Activated CD4-positive, alpha-beta memory T cell treated with anti-CD3 and anti-CD28 coated beads for 36 hours (primary cell): ENCODE measurements at regions not wholly inside any gene's neighbourhood (a gene's known extent, or its start where the extent isn't known, plus 50 kb on each side); places are given as distances from the start of the nearest gene placed in this dataset.

ENCODE experiments used
- CTCF ChIA-PET: fragments of 350-600 bp; sonication (Branson Sonifier 250); formaldehyde crosslinking; loops from one replicate; lab custom pipeline; 2021; ENCODE audit warnings: antibody characterized with exemption, inconsistent platforms; lab: Charles Lee
- POLR2A ChIA-PET: fragments of 350-600 bp; sonication (Branson Sonifier 250); formaldehyde crosslinking; loops from one replicate; lab custom pipeline; 2021; ENCODE audit warnings: antibody characterized with exemption; lab: Charles Lee
- DNase-seq: peaks from one replicate; pipeline ENCODE4 v3.0.0-alpha.2; 2020
- H3K27ac Mint-ChIP-seq: one replicate; pipeline ENCODE4 v1.8.0; 2021; ENCODE audit warnings: mixed read lengths
- H3K27me3 Mint-ChIP-seq: one replicate; pipeline ENCODE4 v1.8.0; 2021; ENCODE audit warnings: mixed read lengths
- H3K36me3 Mint-ChIP-seq: one replicate; pipeline ENCODE4 v1.8.0; 2021; ENCODE audit warnings: mixed read lengths
- H3K4me1 Mint-ChIP-seq: one replicate; pipeline ENCODE4 v1.8.0; 2021; ENCODE audit warnings: low read depth, mixed read lengths
- H3K4me3 Mint-ChIP-seq: one replicate; pipeline ENCODE4 v1.8.0; 2021; ENCODE audit warnings: mild to moderate bottlenecking, mixed read lengths
- H3K9me3 Mint-ChIP-seq: one replicate; pipeline ENCODE4 v1.8.0; 2021; ENCODE audit warnings: mixed read lengths
- intact Hi-C: fragments of 100-400 bp; cut with micrococcal nuclease; formaldehyde crosslinking; loops from one replicate; pipeline ENCODE4 v1.15.1; 2023

- Mint-ChIP-seq H3K27ac (no peak overlapping the region), H3K4me3 (no peak overlapping the region), H3K36me3 (no peaks in the 10 kb centered on the region), H3K4me1 (no peaks in the 10 kb centered on the region), H3K9me3 (no peaks in the 10 kb centered on the region), H3K27me3 (peaks cover 8% of the 10 kb centered on the region)
- intact Hi-C loops, result no loop called here
- ChIA-PET POLR2A (no interaction called here), CTCF (no interaction called here)
- DNase-seq, result no peak
Measured at GRCh38 chr9:99305124-99305523, 83.0 kb downstream of the SEC61B start.

GRCh38 chr9:99305820-99306811, 84.0 kb downstream of the SEC61B start:
- Mint-ChIP-seq H3K27me3 (peaks cover 8% of the 10 kb centered on the region), H3K36me3 (no peaks in the 10 kb centered on the region), H3K9me3 (no peaks in the 10 kb centered on the region), H3K4me3 (no peak overlapping the region), H3K27ac (no peak overlapping the region), H3K4me1 (no peaks in the 10 kb centered on the region)
- CTCF ChIA-PET, result interaction anchor here (1.0 kb wide), 1 partner anchor 40 kb away, joined by 3 read pairs; no protein-coding TSS in a partner anchor
- POLR2A ChIA-PET, result no interaction called here
- intact Hi-C loops, result no loop called here
- DNase-seq, result no peak

- Mint-ChIP-seq H3K27me3 (peaks cover 8% of the 10 kb centered on the region), H3K4me3 (no peak overlapping the region), H3K27ac (no peak overlapping the region), H3K4me1 (no peaks in the 10 kb centered on the region), H3K36me3 (no peaks in the 10 kb centered on the region), H3K9me3 (no peaks in the 10 kb centered on the region)
- intact Hi-C loops, result no loop called here
- ChIA-PET CTCF (no interaction called here), POLR2A (no interaction called here)
- DNase-seq, result no peak
Measured at GRCh38 chr9:99307851-99308250, 85.8 kb downstream of the SEC61B start.

- no peak overlapping the region for H3K4me3 Mint-ChIP-seq
- H3K36me3 Mint-ChIP-seq, result no peaks in the 10 kb centered on the region
- H3K4me1 Mint-ChIP-seq, result no peaks in the 10 kb centered on the region
- DNase-seq, result no peak
- no peak overlapping the region for H3K27ac Mint-ChIP-seq
- ChIA-PET CTCF (no interaction called here), POLR2A (no interaction called here)
- H3K9me3 Mint-ChIP-seq, result no peaks in the 10 kb centered on the region
- peaks cover 7% of the 10 kb centered on the region for H3K27me3 Mint-ChIP-seq
- intact Hi-C loops, result no loop called here
Measured at GRCh38 chr9:99309141-99309939, 87.3 kb downstream of the SEC61B start.

- Mint-ChIP-seq H3K4me1 (no peaks in the 10 kb centered on the region), H3K27me3 (peaks cover 9% of the 10 kb centered on the region), H3K36me3 (no peaks in the 10 kb centered on the region), H3K9me3 (no peaks in the 10 kb centered on the region), H3K4me3 (no peak overlapping the region), H3K27ac (no peak overlapping the region)
- intact Hi-C loops, result no loop called here
- ChIA-PET CTCF (no interaction called here), POLR2A (no interaction called here)
- no peak for DNase-seq
Measured at GRCh38 chr9:99312736-99313135, 90.7 kb downstream of the SEC61B start.

GRCh38 chr9:99319048-99319447, 97.0 kb downstream of the SEC61B start:
- peaks cover 26% of the 10 kb centered on the region for H3K27me3 Mint-ChIP-seq
- no peaks in the 10 kb centered on the region for H3K36me3 Mint-ChIP-seq
- H3K9me3 Mint-ChIP-seq, result no peaks in the 10 kb centered on the region
- no peak overlapping the region for H3K4me3 Mint-ChIP-seq
- CTCF ChIA-PET, result no interaction called here
- no peak for DNase-seq
- intact Hi-C loops, result no loop called here
- no peaks in the 10 kb centered on the region for H3K4me1 Mint-ChIP-seq
- no peak overlapping the region for H3K27ac Mint-ChIP-seq
- POLR2A ChIA-PET, result no interaction called here

GRCh38 chr9:99322299-99322698, 100.2 kb downstream of the SEC61B start:
- DNase-seq, result no peak
- CTCF ChIA-PET, result no interaction called here
- intact Hi-C loops, result no loop called here
- H3K9me3 Mint-ChIP-seq, result no peaks in the 10 kb centered on the region
- POLR2A ChIA-PET, result no interaction called here
- H3K27ac Mint-ChIP-seq, result no peak overlapping the region
- no peak overlapping the region for H3K4me3 Mint-ChIP-seq
- H3K36me3 Mint-ChIP-seq, result no peaks in the 10 kb centered on the region
- peaks cover 28% of the 10 kb centered on the region for H3K27me3 Mint-ChIP-seq
- no peaks in the 10 kb centered on the region for H3K4me1 Mint-ChIP-seq

GRCh38 chr9:99326112-99326916, 104.2 kb downstream of the SEC61B start:
- H3K27me3 Mint-ChIP-seq, result peaks cover 15% of the 10 kb centered on the region
- no peak overlapping the region for H3K4me3 Mint-ChIP-seq
- no peak overlapping the region for H3K27ac Mint-ChIP-seq
- DNase-seq, result no peak
- ChIA-PET POLR2A (no interaction called here), CTCF (interaction anchor here (0.6 to 1.1 kb wide), 2 partner anchors 113 to 163 kb away, joined by 3 to 5 read pairs; no protein-coding TSS in a partner anchor)
- H3K36me3 Mint-ChIP-seq, result no peaks in the 10 kb centered on the region
- intact Hi-C loops, result no loop called here
- H3K4me1 Mint-ChIP-seq, result no peaks in the 10 kb centered on the region
- no peaks in the 10 kb centered on the region for H3K9me3 Mint-ChIP-seq

GRCh38 chr9:99326917-99327189, 104.8 kb downstream of the SEC61B start:
- POLR2A ChIA-PET, result no interaction called here
- Mint-ChIP-seq H3K27me3 (peaks cover 11% of the 10 kb centered on the region), H3K4me1 (no peaks in the 10 kb centered on the region), H3K36me3 (no peaks in the 10 kb centered on the region), H3K27ac (no peak overlapping the region), H3K4me3 (no peak overlapping the region), H3K9me3 (no peaks in the 10 kb centered on the region)
- intact Hi-C loops, result no loop called here
- DNase-seq, result no peak
- CTCF ChIA-PET, result interaction anchor here (1.1 kb wide), 1 partner anchor 163 kb away, joined by 3 read pairs; no protein-coding TSS in a partner anchor

GRCh38 chr9:99327667-99328066, 105.6 kb downstream of the SEC61B start:
- no peaks in the 10 kb centered on the region for H3K4me1 Mint-ChIP-seq
- H3K27me3 Mint-ChIP-seq, result peaks cover 11% of the 10 kb centered on the region
- H3K27ac Mint-ChIP-seq, result no peak overlapping the region
- intact Hi-C loops, result no loop called here
- no peaks in the 10 kb centered on the region for H3K9me3 Mint-ChIP-seq
- no peaks in the 10 kb centered on the region for H3K36me3 Mint-ChIP-seq
- ChIA-PET POLR2A (no interaction called here), CTCF (interaction anchor here (1.6 kb wide), 1 partner anchor 146 kb away, joined by 5 read pairs; no protein-coding TSS in a partner anchor)
- no peak for DNase-seq
- no peak overlapping the region for H3K4me3 Mint-ChIP-seq

- Mint-ChIP-seq H3K27ac (no peak overlapping the region), H3K9me3 (no peaks in the 10 kb centered on the region), H3K36me3 (no peaks in the 10 kb centered on the region), H3K4me1 (peaks cover 4% of the 10 kb centered on the region), H3K4me3 (no peak overlapping the region), H3K27me3 (peaks cover 10% of the 10 kb centered on the region)
- DNase-seq, result no peak
- ChIA-PET POLR2A (no interaction called here), CTCF (no interaction called here)
- intact Hi-C loops, result no loop called here
Measured at GRCh38 chr9:99335280-99335679, 113.2 kb downstream of the SEC61B start.

GRCh38 chr9:99336005-99336404, 113.9 kb downstream of the SEC61B start:
- no peak overlapping the region for H3K27ac Mint-ChIP-seq
- no peaks in the 10 kb centered on the region for H3K9me3 Mint-ChIP-seq
- H3K4me1 Mint-ChIP-seq, result peaks cover 4% of the 10 kb centered on the region
- H3K4me3 Mint-ChIP-seq, result no peak overlapping the region
- intact Hi-C loops, result no loop called here
- H3K27me3 Mint-ChIP-seq, result peaks cover 10% of the 10 kb centered on the region
- no peak for DNase-seq
- ChIA-PET CTCF (no interaction called here), POLR2A (no interaction called here)
- H3K36me3 Mint-ChIP-seq, result no peaks in the 10 kb centered on the region
